Astrocyte (in vitro differentiated cells and primary cell): ENCODE measurements at regions not wholly inside any gene's neighbourhood (a gene's known extent, or its start where the extent isn't known, plus 50 kb on each side); places are given as distances from the start of the nearest gene placed in this dataset.

ENCODE experiments used
- DNase-seq: peaks from one replicate; pipeline ENCODE4 v3.0.0-alpha.2; 2010; ENCODE audit warnings: low read depth
- FAIRE-seq: peaks from 2 replicates; lab custom pipeline; 2011; peaks lifted over from hg19 to GRCh38; lab: Jason Lieb, UNC
- H2AFZ ChIP-seq: 2 replicates; pipeline ENCODE4 v1.6.0; 2012; ENCODE audit warnings: low read depth, low read length, inconsistent platforms
- H3K27ac ChIP-seq: 2 replicates; pipeline ENCODE4 v1.5.1; 2011; ENCODE audit warnings: low read depth, low read length, inconsistent platforms
- H3K27me3 ChIP-seq: 2 replicates; pipeline ENCODE4 v1.6.0; 2011; ENCODE audit warnings: low read length, inconsistent platforms; ENCODE audit not compliant: insufficient read depth
- H3K36me3 ChIP-seq: 2 replicates; pipeline ENCODE4 v1.5.1; 2011; ENCODE audit warnings: low read length, inconsistent platforms; ENCODE audit not compliant: insufficient read depth
- H3K4me1 ChIP-seq: 2 replicates; pipeline ENCODE4 v1.5.1; 2011; ENCODE audit warnings: low read length, inconsistent platforms; ENCODE audit not compliant: insufficient read depth
- H3K4me2 ChIP-seq: 2 replicates; pipeline ENCODE4 v1.6.0; 2012; ENCODE audit warnings: low read length, inconsistent platforms
- H3K4me3 ChIP-seq: 2 replicates; pipeline ENCODE4 v1.5.1; 2011; ENCODE audit warnings: low read depth, mild to moderate bottlenecking, low read length, inconsistent platforms; ENCODE audit not compliant: insufficient read depth
- H3K79me2 ChIP-seq: 2 replicates; pipeline ENCODE4 v1.6.0; 2012; ENCODE audit warnings: mild to moderate bottlenecking, low read length, inconsistent platforms; ENCODE audit not compliant: insufficient read depth
- H3K9ac ChIP-seq: 2 replicates; pipeline ENCODE4 v1.6.0; 2012; ENCODE audit warnings: mild to moderate bottlenecking, low read length, inconsistent platforms
- H3K9me3 ChIP-seq: 2 replicates; pipeline ENCODE4 v1.5.1; 2012; ENCODE audit warnings: low read depth, mild to moderate bottlenecking, low read length, inconsistent platforms; ENCODE audit not compliant: insufficient read depth
- H4K20me1 ChIP-seq: 2 replicates; pipeline ENCODE4 v1.6.0; 2012; ENCODE audit warnings: low read length, inconsistent platforms; ENCODE audit not compliant: insufficient read depth
- H3K27ac Mint-ChIP-seq: one replicate; pipeline ENCODE4 v1.8.0; 2021; ENCODE audit warnings: mild to moderate bottlenecking, mixed read lengths; ENCODE audit not compliant: unreplicated experiment
- H3K27me3 Mint-ChIP-seq: one replicate; pipeline ENCODE4 v1.8.0; 2021; ENCODE audit warnings: low read depth, mixed read lengths; ENCODE audit not compliant: unreplicated experiment
- H3K36me3 Mint-ChIP-seq: one replicate; pipeline ENCODE4 v1.8.0; 2021; ENCODE audit warnings: low read depth, mixed read lengths; ENCODE audit not compliant: unreplicated experiment
- H3K4me1 Mint-ChIP-seq: one replicate; pipeline ENCODE4 v1.8.0; 2021; ENCODE audit warnings: low read depth, mixed read lengths; ENCODE audit not compliant: unreplicated experiment
- H3K4me3 Mint-ChIP-seq: one replicate; pipeline ENCODE4 v1.8.0; 2021; ENCODE audit warnings: mild to moderate bottlenecking, moderate library complexity, mixed read lengths; ENCODE audit not compliant: unreplicated experiment
- H3K9me3 Mint-ChIP-seq: one replicate; pipeline ENCODE4 v1.8.0; 2021; ENCODE audit warnings: mild to moderate bottlenecking, mixed read lengths; ENCODE audit not compliant: unreplicated experiment
- EZH2 ChIP-seq: IDR thresholded peaks from 2 replicates; pipeline ENCODE4 v1.6.1; 2012; ENCODE audit warnings: mild to moderate bottlenecking, low read length, inconsistent platforms; ENCODE audit not compliant: insufficient read depth
- TF ChIP-seq, protein P1 (sequence below): IDR thresholded peaks from 2 replicates; pipeline ENCODE4 v1.5.1; 2011; ENCODE audit warnings: low read depth, mild to moderate bottlenecking, inconsistent platforms, low read length, moderate library complexity; ENCODE audit not compliant: insufficient read depth

DNA sequence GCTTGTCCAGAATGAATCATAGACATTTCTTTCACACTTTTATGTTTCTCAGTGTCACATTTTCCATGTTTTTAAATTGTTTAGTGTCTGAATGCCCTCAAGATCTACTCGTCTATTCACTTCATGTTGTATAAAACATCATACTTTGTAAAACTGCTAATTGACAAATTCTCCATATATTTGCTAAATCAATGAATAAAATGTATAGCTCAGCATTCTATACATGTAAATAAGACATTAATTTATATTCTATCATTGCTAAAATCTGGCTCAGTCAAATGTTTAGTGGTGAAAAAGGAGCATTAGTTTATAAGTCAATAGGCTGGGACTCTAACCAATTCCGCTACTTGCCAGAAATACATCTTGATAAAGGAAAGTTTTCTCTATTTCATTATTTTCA lies 379.6 kb downstream of the NAF1 start:
- Histone ChIP-seq H2AFZ (no peak overlapping the region), H3K36me3 (no peaks in the 10 kb centered on the region), H3K4me1 (no peaks in the 10 kb centered on the region), H3K79me2 (no peaks in the 10 kb centered on the region), H3K9ac (no peak overlapping the region), H3K27ac (no peak overlapping the region), H3K4me3 (no peak overlapping the region), H3K9me3 (no peaks in the 10 kb centered on the region), H4K20me1 (no peaks in the 10 kb centered on the region), H3K27me3 (no peaks in the 10 kb centered on the region), H3K4me2 (no peak overlapping the region)
- Mint-ChIP-seq H3K4me3 (no peak overlapping the region), H3K9me3 (no peaks in the 10 kb centered on the region), H3K27ac (no peak overlapping the region), H3K4me1 (peaks cover 10% of the 10 kb centered on the region), H3K27me3 (no peaks in the 10 kb centered on the region), H3K36me3 (no peaks in the 10 kb centered on the region)
- DNase-seq: no peak
- no peak for FAIRE-seq
- no peak for TF ChIP-seq EZH2
- TF ChIP-seq, protein P1, sequence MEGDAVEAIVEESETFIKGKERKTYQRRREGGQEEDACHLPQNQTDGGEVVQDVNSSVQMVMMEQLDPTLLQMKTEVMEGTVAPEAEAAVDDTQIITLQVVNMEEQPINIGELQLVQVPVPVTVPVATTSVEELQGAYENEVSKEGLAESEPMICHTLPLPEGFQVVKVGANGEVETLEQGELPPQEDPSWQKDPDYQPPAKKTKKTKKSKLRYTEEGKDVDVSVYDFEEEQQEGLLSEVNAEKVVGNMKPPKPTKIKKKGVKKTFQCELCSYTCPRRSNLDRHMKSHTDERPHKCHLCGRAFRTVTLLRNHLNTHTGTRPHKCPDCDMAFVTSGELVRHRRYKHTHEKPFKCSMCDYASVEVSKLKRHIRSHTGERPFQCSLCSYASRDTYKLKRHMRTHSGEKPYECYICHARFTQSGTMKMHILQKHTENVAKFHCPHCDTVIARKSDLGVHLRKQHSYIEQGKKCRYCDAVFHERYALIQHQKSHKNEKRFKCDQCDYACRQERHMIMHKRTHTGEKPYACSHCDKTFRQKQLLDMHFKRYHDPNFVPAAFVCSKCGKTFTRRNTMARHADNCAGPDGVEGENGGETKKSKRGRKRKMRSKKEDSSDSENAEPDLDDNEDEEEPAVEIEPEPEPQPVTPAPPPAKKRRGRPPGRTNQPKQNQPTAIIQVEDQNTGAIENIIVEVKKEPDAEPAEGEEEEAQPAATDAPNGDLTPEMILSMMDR: no peak

DNA sequence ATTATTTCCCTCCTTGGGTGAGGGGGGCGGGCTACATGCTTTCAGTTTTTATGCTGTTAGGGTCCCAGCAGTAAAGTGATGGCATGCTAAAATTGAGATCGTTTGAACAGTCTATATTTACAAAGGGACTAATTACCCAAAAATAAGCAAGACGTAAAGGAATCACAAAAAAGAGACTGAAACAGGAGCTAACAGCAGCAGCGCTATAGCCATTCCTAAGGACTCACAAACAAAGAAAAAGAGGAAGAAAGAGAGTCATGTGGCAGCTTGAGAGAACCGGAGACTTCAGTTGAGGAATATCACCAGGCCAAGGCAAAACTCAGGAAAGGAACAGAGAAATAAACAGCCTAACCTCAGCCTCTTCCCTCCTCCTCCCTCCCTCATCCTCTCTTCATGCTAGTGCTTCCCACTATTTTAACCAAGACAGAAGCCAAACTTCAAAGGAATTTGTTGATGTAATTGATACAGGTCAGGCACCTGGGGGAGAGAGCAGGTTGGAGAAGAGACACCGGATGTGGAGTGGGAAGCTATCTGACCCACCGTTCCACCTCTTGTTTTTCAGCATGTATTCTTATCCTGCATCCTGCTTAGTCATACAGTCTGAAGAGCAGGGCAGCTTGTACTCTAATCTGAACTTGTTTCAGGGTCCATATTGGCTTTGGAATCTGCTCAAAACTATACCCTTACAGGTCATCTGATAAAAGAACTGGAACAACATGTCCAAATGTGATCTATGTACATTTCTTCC lies 383.7 kb downstream of the NAF1 start:
- H3K9me3 Mint-ChIP-seq: no peaks in the 10 kb centered on the region

More for the DNA sequence above, 383.7 kb downstream of the NAF1 start:
- Histone ChIP-seq H3K4me2 (no peak overlapping the region), H2AFZ (no peak overlapping the region), H3K9me3 (no peaks in the 10 kb centered on the region), H3K27ac (no peak overlapping the region), H3K36me3 (no peaks in the 10 kb centered on the region), H3K27me3 (no peaks in the 10 kb centered on the region), H3K4me1 (no peaks in the 10 kb centered on the region), H3K4me3 (no peak overlapping the region), H3K79me2 (no peaks in the 10 kb centered on the region), H3K9ac (no peak overlapping the region), H4K20me1 (no peaks in the 10 kb centered on the region)
- DNase-seq (no peak), FAIRE-seq (no peak)
- no peak overlapping the region for H3K4me3 Mint-ChIP-seq
- peak overlapping the region; percentile 5 for H3K27ac Mint-ChIP-seq
- TF ChIP-seq, protein P1: no peak
- no peak for TF ChIP-seq EZH2
- no peaks in the 10 kb centered on the region for H3K27me3 Mint-ChIP-seq
- H3K36me3 Mint-ChIP-seq: no peaks in the 10 kb centered on the region
- no peaks in the 10 kb centered on the region for H3K4me1 Mint-ChIP-seq
